Muscle layer of duodenum (tissue), 2 donors: ENCODE measurements at regions not wholly inside any gene's neighbourhood (a gene's known extent, or its start where the extent isn't known, plus 50 kb on each side); places are given as distances from the start of the nearest gene placed in this dataset.
"Not testable (repeated sequence)": the region's sequence is repeated elsewhere in the genome, so short reads cannot be mapped to it uniquely, and the experiment has no call there.

Source experiments
- H3K27ac ChIP-seq: one replicate; pipeline ENCODE4 v1.7.0; 2013; ENCODE audit warnings: mild to moderate bottlenecking, low read length
- H3K27me3 ChIP-seq: one replicate; pipeline ENCODE4 v1.7.0; 2013; ENCODE audit warnings: low read depth, mild to moderate bottlenecking, control low read depth, low read length
- H3K36me3 ChIP-seq, 2 donors: one replicate each; pipeline ENCODE4 v1.7.0; 2013; ENCODE audit warnings: low read length in 2 of 2, control low read depth in 1 of 2, mild to moderate bottlenecking in 1 of 2; ENCODE audit not compliant: insufficient read depth in 2 of 2, control insufficient read depth in 1 of 2
- H3K4me1 ChIP-seq, 2 donors: one replicate each; pipeline ENCODE4 v1.7.0; 2013; ENCODE audit warnings: low read length in 2 of 2, mild to moderate bottlenecking in 2 of 2, control low read depth in 1 of 2, moderate library complexity in 1 of 2; ENCODE audit not compliant: insufficient read depth in 2 of 2, control insufficient read depth in 1 of 2
- H3K4me3 ChIP-seq, 2 donors: one replicate each; pipeline ENCODE4 v1.7.0; 2013; ENCODE audit warnings: low read length in 2 of 2, low read depth in 1 of 2, mild to moderate bottlenecking in 1 of 2
- H3K9me3 ChIP-seq, 2 donors: one replicate each; pipeline ENCODE4 v1.7.0; 2013; ENCODE audit warnings: low read length in 2 of 2, control low read depth in 1 of 2, mild to moderate bottlenecking in 1 of 2; ENCODE audit not compliant: control insufficient read depth in 1 of 2
- donor health status: healthy.

DNA sequence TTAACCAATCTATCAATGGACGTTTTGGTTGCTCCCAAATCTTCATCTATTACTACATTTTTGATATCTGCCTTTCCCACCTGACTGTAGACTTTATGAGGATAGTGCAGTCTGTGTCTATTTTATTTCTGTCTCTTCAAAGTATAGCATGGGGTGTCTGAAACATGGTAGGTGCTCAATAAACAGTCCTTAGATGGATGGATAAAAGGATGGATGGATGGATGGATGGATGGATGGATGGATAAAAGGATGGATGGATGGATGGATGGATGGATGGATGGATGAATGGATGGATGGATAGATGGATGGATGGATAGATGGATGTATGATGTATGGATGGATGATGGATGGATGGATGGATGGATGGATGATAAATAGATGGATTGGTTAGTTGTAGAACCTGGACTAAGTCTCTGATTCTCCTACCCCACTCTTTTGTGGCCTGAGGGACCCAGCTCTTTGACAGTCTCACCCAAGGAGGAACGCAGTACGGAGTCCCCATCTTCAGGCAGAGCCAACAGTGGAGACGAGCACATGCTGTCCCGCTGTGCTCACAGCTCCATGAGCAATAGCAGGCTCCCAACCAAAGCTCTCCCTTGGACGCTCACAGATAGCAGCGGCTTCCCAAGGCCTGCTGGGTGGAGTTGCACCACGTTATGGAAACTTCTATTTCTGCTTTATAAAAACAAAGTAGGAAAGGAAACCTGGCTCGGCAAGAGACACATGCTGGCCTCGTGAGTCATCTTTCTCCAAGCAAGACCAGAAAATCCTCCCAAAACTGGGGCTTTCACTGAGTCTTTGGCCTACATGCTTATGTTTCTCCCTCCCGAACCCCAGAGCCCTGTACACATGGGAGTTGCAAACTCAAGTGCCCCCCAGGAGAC is 448.0 kb downstream of the MIAT start:
- Histone ChIP-seq H3K9me3 (no peaks in the 10 kb centered on the region), H3K27me3 (no peaks in the 10 kb centered on the region), H3K27ac (peak overlapping the region; percentile 64), H3K4me1 (peaks cover 14 to 28% of the 10 kb centered on the region in 2 donors), H3K36me3 (no peaks in the 10 kb centered on the region), H3K4me3 (no peak overlapping the region)

DNA sequence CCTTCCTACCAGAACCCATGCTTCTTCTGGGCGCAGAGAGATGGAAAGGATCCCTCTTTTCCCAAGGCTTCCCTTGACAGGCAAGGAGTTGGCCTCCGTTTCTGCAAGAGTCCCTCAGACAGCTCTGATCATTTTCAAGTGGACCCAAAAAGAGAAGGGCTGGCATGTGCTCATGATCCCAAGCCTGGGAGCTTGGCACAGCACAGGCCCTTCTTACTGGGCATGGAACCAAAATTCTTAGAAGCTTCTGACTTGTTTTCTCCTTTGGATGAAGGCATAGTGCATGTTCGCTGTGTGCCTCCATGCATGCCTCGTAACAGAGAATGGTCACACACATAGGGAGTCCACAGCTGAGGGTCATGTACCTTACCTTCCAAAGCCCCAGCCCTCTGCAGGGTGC is 449.6 kb downstream of the MIAT start:
- H3K9me3 ChIP-seq = no peaks in the 10 kb centered on the region
- H3K27me3 ChIP-seq = no peaks in the 10 kb centered on the region
- no peaks in the 10 kb centered on the region for H3K36me3 ChIP-seq
- H3K27ac ChIP-seq = no peak overlapping the region
- no peak overlapping the region for H3K4me3 ChIP-seq
- peaks cover 14 to 20% of the 10 kb centered on the region in 2 donors for H3K4me1 ChIP-seq

DNA sequence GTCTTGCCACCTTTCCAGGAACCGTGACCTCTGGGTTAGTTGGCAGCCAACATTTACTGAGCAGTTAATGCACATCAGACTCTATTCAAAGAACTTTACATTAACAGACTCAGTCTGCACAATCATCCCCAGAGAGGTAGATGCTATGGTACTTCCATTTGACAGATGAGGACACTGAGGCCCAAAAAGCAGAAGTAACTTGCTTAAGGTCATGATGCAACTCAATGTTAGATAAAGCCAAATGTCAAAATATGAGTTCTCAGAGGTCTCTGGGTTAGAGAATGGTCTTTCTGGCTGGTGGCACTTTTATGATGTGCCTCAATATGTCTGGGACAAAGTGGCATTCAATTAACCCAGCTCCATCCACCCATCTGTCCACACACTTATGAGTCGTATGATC is 450.0 kb downstream of the MIAT start:
- no peak overlapping the region for H3K4me3 ChIP-seq
- no peaks in the 10 kb centered on the region for H3K9me3 ChIP-seq
- H3K27ac ChIP-seq = peak overlapping the region; percentile 52
- H3K27me3 ChIP-seq = no peaks in the 10 kb centered on the region
- peaks cover 14 to 20% of the 10 kb centered on the region in 2 donors for H3K4me1 ChIP-seq
- H3K36me3 ChIP-seq = no peaks in the 10 kb centered on the region

DNA sequence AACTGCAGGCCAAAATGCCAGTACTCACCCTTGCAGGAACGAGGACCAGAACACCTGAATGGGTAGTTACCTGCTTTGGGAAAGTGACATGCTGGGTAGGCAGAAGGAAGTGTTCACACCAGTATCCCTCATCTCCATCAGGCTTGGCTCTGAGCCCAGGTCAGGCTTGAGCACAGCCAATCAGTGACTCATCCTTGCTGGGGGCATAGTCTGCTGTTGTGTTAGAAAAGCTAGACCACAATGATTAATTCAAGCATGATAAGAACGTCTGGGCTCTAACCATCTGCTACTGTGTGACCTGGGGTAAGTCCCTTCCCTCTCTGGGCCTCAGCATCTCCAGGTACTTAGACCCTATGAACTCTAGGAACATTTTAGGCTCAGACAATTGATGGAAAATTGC is 450.4 kb downstream of the MIAT start:
- Histone ChIP-seq H3K4me1 (peaks cover 17 to 24% of the 10 kb centered on the region in 2 donors), H3K36me3 (no peaks in the 10 kb centered on the region), H3K27ac (peak overlapping the region; percentile 52), H3K4me3 (no peak overlapping the region), H3K27me3 (no peaks in the 10 kb centered on the region), H3K9me3 (no peaks in the 10 kb centered on the region)

DNA sequence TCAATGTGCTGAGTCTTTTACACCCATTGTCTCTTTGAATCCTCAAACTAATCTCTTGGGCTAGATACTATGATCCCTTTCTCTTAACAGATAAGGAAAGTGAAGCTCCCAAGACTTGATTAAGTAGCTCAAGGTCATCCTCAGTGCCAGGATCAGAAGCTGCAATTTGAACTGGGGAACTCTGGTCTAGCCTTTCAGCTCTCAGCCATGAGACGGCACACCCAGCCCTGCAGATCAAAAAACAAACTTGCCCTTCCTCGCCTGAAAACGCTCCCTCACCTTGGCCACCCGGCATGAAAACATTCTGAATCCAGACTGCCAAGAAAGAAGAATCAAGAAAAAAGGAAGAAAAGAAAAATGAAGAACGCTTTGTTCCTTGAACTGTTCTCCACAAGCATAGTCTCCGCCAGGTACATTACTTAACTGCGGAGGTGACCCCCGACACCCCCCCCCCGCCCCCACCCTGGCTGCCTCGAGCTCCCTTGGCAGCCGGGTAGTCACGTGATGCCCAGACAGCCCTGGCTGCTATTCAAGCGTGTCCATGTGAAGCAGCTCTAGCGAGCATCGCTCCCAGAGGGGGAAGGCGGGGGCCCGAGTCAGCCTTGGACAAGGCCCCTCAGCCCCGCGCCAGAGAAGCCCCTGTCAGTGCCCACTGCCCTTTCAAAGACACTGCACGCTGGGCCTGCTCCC is 451.2 kb downstream of the MIAT start:
- no peaks in the 10 kb centered on the region for H3K36me3 ChIP-seq
- peaks cover 18 to 26% of the 10 kb centered on the region in 2 donors for H3K4me1 ChIP-seq
- H3K9me3 ChIP-seq = no peaks in the 10 kb centered on the region
- no peaks in the 10 kb centered on the region for H3K27me3 ChIP-seq
- H3K4me3 ChIP-seq = no peak overlapping the region
- peak overlapping the region; percentile 52 for H3K27ac ChIP-seq

DNA sequence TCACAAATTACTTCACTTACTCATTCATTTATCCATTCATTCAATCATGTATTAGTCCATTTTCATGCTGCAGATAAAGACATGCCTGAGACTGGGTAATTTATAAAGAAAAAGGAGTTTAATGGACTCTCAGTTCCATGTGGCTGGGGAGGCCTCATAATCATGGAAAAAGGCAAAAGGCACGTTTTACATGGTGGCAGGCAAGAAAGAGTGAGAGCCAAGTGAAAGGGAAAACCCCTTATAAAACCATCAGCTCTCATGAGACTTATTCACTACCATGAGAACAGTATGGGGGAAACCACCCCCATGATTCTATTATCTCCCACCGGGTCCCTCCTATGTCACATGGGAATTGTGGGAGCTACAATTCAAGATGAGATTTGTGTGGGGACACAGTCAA is 452.0 kb downstream of the MIAT start:
- H3K4me3 ChIP-seq, H3K9me3 ChIP-seq, H3K27ac ChIP-seq, H3K27me3 ChIP-seq, H3K36me3 ChIP-seq: not testable (repeated sequence)
- peaks cover 18 to 29% of the 10 kb centered on the region in 2 donors for H3K4me1 ChIP-seq

DNA sequence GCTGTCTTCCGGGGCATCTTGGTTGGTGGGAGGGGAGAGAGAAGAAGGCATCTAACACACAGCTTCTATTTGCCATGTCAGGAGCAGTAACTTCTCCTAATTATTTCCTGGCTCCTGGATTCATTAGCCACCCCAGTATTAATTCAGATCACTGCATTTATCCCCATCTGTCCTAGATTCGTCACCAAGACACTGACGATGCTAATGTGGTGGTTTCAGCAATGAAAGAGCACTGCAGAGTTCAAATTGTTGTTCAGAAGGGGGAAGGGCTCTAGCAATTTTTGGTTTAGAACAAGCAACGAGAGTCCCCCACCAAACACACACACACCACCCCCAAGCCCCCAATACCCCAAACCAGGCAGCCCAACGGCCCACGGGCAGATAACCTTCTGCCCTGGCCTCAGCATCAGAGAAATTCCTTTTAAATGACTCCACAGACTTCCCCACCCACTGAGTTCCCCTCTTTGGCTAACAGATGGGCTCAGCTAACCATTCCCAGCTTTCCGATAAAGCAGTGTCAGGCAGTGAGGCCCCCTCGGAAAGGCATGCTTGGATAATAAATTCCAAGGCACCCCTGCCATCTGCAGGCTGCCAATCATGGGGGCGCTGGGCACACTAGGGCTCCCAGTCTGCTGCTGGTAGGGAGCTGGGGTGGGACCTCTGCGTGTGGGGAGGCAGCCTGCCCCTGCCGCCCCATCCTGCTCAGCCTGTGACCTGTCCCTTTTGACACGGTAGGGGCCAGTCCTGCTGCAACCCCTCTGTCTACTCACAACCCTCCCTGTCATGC is 453.5 kb downstream of the MIAT start:
- Histone ChIP-seq H3K4me3 (no peak overlapping the region), H3K27me3 (no peaks in the 10 kb centered on the region), H3K27ac (no peak overlapping the region), H3K36me3 (no peaks in the 10 kb centered on the region), H3K9me3 (no peaks in the 10 kb centered on the region), H3K4me1 (peaks cover 18 to 29% of the 10 kb centered on the region in 2 donors)

DNA sequence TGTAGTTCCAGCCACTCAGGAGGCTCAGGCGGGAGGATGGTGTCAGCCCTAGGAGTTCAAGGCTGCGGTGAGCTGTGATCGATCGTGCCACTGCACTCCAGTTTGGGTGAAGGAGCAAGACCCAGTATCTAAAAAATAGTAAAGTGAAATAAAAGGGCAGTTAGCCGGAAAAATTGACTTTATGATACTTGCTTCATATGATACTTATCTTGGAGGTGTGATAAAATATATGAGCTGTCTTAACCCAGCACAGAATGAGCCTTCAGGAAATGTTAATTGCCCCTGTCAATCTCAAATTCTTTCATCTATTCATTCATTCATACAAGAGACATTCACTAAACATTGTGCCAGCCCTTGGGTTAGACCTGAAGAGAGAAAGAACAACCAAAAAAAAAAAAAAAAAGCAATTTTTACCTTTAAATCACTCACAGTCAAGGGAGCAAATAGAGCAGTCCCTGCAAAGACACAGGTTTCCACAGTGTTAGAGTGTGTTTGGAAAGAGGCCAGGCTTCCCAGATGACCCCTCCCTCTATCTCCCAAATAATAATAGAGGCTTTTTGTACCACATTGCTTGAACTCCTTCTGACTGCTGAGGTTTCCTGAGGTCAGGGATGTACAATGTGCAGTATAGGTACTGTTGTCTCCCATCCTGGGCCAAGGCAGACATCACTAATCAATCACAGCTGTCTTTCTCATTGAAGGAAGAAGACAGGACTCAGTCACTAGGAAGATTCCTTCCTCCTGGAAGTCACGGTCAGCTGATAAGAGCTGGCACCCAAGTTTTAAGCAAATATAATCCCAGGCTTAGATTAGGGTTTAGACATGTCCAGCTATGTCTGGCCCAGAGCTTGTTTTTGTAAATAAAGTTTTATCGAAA is 454.6 kb downstream of the MIAT start:
- H3K27ac ChIP-seq = peak overlapping the region; percentile 26
- H3K4me1 ChIP-seq = peaks cover 15 to 19% of the 10 kb centered on the region in 2 donors
- no peaks in the 10 kb centered on the region for H3K9me3 ChIP-seq

DNA sequence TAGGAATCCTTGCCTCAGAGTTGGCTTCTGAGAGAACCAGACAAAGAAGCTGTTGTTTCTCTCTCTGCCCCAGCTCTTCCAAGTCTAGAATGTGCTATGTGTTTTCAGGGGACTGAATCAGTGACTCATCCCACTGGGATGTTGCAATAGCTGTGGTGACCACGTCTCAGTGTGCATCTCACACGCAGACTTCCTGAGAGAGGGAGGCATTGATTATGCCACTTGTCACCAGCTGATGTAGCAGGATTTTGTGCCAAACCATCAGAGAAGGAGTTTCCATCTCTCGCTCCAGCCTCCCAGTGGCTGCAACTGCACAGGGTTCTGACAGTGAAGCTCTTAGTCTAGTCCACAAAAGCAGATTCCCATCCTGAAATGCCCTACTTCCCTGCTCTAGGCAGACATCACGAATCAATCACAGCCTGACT is 455.8 kb downstream of the MIAT start:
- H3K4me1 ChIP-seq = peaks cover 7 to 9% of the 10 kb centered on the region in 2 donors
- H3K27me3 ChIP-seq = no peaks in the 10 kb centered on the region
- H3K36me3 ChIP-seq = no peaks in the 10 kb centered on the region
- no peak overlapping the region for H3K4me3 ChIP-seq
- no peaks in the 10 kb centered on the region for H3K9me3 ChIP-seq
- H3K27ac ChIP-seq = peak overlapping the region; percentile 26

More for the DNA sequence above, 454.6 kb downstream of the MIAT start:
- no peak overlapping the region for H3K4me3 ChIP-seq
- H3K36me3 ChIP-seq = no peaks in the 10 kb centered on the region
- no peaks in the 10 kb centered on the region for H3K27me3 ChIP-seq

DNA sequence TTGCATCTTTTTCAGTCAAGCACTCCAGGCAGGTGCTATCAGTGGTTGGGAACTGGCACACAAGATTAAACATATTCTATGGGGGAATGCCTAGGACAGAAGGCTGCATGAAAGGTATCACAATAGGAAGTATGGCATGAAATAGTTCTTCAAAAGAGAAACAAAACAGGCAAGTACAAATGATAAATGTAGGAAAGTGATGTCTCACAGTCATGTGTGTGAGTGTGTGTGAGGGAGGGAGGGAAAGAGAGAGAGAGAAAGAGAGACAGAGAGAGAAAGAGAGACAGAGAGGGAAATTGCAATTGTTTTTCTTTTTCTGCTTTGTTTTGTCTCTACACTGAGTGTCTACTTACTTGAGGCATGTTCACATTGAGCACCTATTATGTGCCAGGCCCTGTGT is 456.3 kb downstream of the MIAT start:
- Histone ChIP-seq H3K4me1 (peaks cover 4 to 9% of the 10 kb centered on the region in 2 donors), H3K27me3 (no peaks in the 10 kb centered on the region), H3K9me3 (no peaks in the 10 kb centered on the region), H3K27ac (no peak overlapping the region), H3K36me3 (no peaks in the 10 kb centered on the region), H3K4me3 (no peak overlapping the region)
